Hematopoietic multipotent progenitor cell treated with erythropoietin and hydrocortisone succinate and interleukin-3 and kit ligand, for 4 days (in vitro differentiated cells): ENCODE measurements at regions not wholly inside any gene's neighbourhood (a gene's known extent, or its start where the extent isn't known, plus 50 kb on each side); places are given as distances from the start of the nearest gene placed in this dataset.

ENCODE experiments used
- DNase-seq: peaks from one replicate; pipeline ENCODE4 v3.0.0-alpha.2; 2015

- no peak for DNase-seq
Observed at GRCh38 chr14:76669770-76670169, 91.5 kb upstream of the VASH1 start.

GRCh38 chr14:76672123-76672522 is 89.1 kb upstream of the VASH1 start:
- no peak for DNase-seq

GRCh38 chr14:76673261-76673660 is 88.0 kb upstream of the VASH1 start:
- no peak for DNase-seq

- no peak for DNase-seq
Observed at GRCh38 chr14:76675046-76675445, 86.2 kb upstream of the VASH1 start.

GRCh38 chr14:76676539-76676938 is 84.7 kb upstream of the VASH1 start:
- DNase-seq, result no peak

GRCh38 chr14:76677534-76678145 is 83.6 kb upstream of the VASH1 start:
- DNase-seq, result no peak

GRCh38 chr14:76678244-76678800 is 82.9 kb upstream of the VASH1 start:
- DNase-seq, result no peak

GRCh38 chr14:76682367-76682766 is 78.9 kb upstream of the VASH1 start:
- no peak for DNase-seq

GRCh38 chr14:76686646-76687045 is 74.6 kb upstream of the VASH1 start:
- no peak for DNase-seq

- no peak for DNase-seq
Observed at GRCh38 chr14:76687611-76688382, 73.5 kb upstream of the VASH1 start.

GRCh38 chr14:76688383-76688671 is 72.9 kb upstream of the VASH1 start:
- no peak for DNase-seq

GRCh38 chr14:76690502-76691105 is 70.7 kb upstream of the VASH1 start:
- DNase-seq, result no peak

- no peak for DNase-seq
Observed at GRCh38 chr14:76694106-76694505, 67.2 kb upstream of the VASH1 start.

- no peak for DNase-seq
Observed at GRCh38 chr14:76695263-76695920, 65.9 kb upstream of the VASH1 start.

- DNase-seq, result no peak
Observed at GRCh38 chr14:76696361-76696760, 64.9 kb upstream of the VASH1 start.

- DNase-seq, result no peak
Observed at GRCh38 chr14:76696791-76697190, 64.5 kb upstream of the VASH1 start.

- DNase-seq, result no peak
Observed at GRCh38 chr14:76697246-76697905, 63.9 kb upstream of the VASH1 start.

- DNase-seq, result no peak
Observed at GRCh38 chr14:76698191-76698590, 63.1 kb upstream of the VASH1 start.

- peak; percentile 43 for DNase-seq
Observed at GRCh38 chr14:76698631-76699030, 62.6 kb upstream of the VASH1 start.

- DNase-seq, result no peak
Observed at GRCh38 chr14:76699209-76699938, 61.9 kb upstream of the VASH1 start.

- no peak for DNase-seq
Observed at GRCh38 chr14:76699939-76700590, 61.2 kb upstream of the VASH1 start.

GRCh38 chr14:76701436-76701835 is 59.8 kb upstream of the VASH1 start:
- no peak for DNase-seq
